K562 (cell line): ENCODE measurements at regions not wholly inside any gene's neighbourhood (a gene's known extent, or its start where the extent isn't known, plus 50 kb on each side); places are given as distances from the start of the nearest gene placed in this dataset.

Source experiments
- ATAC-seq: fragments of 200-7000 bp; cut with Tn5 transposase; 3 replicates; pipeline ENCODE4 v1.9.1; 2020; ENCODE audit warnings: moderate library complexity
- BruUV-seq: library from RNA; stranded (reverse); fragments of 400-500 nt; replicated peaks from 2 replicates; lab custom pipeline; 2021; lab: Mats Ljungman, UMichigan
- CTCF ChIA-PET: fragments of 300-600 bp; formaldehyde crosslinking; extraction: SDS; loops from one replicate; lab custom pipeline; 2021; ENCODE audit warnings: low intra/inter-chr PET ratio; lab: Yijun Ruan, JAX
- POLR2A ChIA-PET: fragments of 300-600, 350-650 bp; sonication (Branson Sonifier 250); formaldehyde crosslinking; extraction: SDS; loops from one replicate; lab custom pipeline; 2021; ENCODE audit warnings: antibody characterized with exemption, inconsistent platforms; lab: Yijun Ruan, JAX
- DNase-seq, 4 experiments: peaks; one replicate each; pipeline versions ENCODE4 v3.0.0 to v3.0.0-alpha.2; 2011 to 2018; ENCODE audit warnings: low spot score in 3 of 4, mixed read lengths in 3 of 4; ENCODE audit errors: extremely low read depth in 1 of 4
- FAIRE-seq: peaks from 2 replicates; lab custom pipeline; 2011; peaks lifted over from hg19 to GRCh38; lab: Jason Lieb, UNC
- H2AFZ ChIP-seq: 2 replicates; pipeline ENCODE4 v1.6.0; 2011; ENCODE audit warnings: low read depth, low read length, control low read depth, inconsistent platforms
- H3K27ac ChIP-seq: fragments of 200-600 bp; 3 replicates; pipeline ENCODE4 v1.8.0; 2011; ENCODE audit warnings: low read depth, mild to moderate bottlenecking, control low read depth, inconsistent platforms, low read length, moderate library complexity, mixed read lengths; ENCODE audit errors: extremely low read depth
- H3K27me3 ChIP-seq, 2 experiments: fragments of 300-600 bp in 1 of 2; 2 replicates in 1 of 2; 3 replicates in 1 of 2; pipeline versions ENCODE4 v1.6.0 to v1.8.0; 2011; ENCODE audit warnings: inconsistent platforms in 2 of 2, low read length in 2 of 2, mild to moderate bottlenecking in 1 of 2, mixed read lengths in 1 of 2, moderate library complexity in 1 of 2; ENCODE audit not compliant: control insufficient read depth in 2 of 2, insufficient read depth in 2 of 2
- H3K36me3 ChIP-seq: fragments of 300-600 bp; 3 replicates; pipeline ENCODE4 v1.8.0; 2011; ENCODE audit warnings: mild to moderate bottlenecking, low read length, inconsistent platforms; ENCODE audit not compliant: control insufficient read depth, insufficient read depth
- H3K4me1 ChIP-seq, 2 experiments: fragments of 200-600 bp in 1 of 2; replicated peaks in 1 of 2; 2 replicates in 1 of 2; 3 replicates in 1 of 2; pipeline versions ENCODE4 v1.5.1 to v1.8.0; 2011; ENCODE audit warnings: inconsistent platforms in 2 of 2, low read length in 2 of 2, mild to moderate bottlenecking in 1 of 2, mixed read lengths in 1 of 2, moderate library complexity in 1 of 2; ENCODE audit not compliant: control insufficient read depth in 2 of 2, insufficient read depth in 2 of 2
- H3K4me2 ChIP-seq: 2 replicates; pipeline ENCODE4 v1.6.1; 2011; ENCODE audit warnings: low read length, control low read depth, inconsistent platforms, mixed read lengths; ENCODE audit not compliant: insufficient read depth
- H3K4me3 ChIP-seq: fragments of 200-600 bp; sonication (generic), shearing (Covaris generic); 2 replicates; pipeline ENCODE4 v1.5.1; 2016; ENCODE audit warnings: control low read depth, inconsistent platforms
- H3K79me2 ChIP-seq: fragments of 200-600 bp; 3 replicates; pipeline ENCODE4 v1.8.0; 2011; ENCODE audit warnings: low read length, inconsistent platforms; ENCODE audit not compliant: control insufficient read depth, insufficient read depth
- H3K9ac ChIP-seq, 2 experiments: 2 replicates each; pipeline versions ENCODE4 v1.6.0 to v1.6.1; 2011; ENCODE audit warnings: low read depth in 2 of 2, low read length in 2 of 2, control low read depth in 1 of 2, inconsistent platforms in 1 of 2, mild to moderate bottlenecking in 1 of 2, mixed read lengths in 1 of 2; ENCODE audit not compliant: insufficient read depth in 1 of 2
- H3K9me1 ChIP-seq: one replicate; pipeline ENCODE4 v1.6.0; 2011; ENCODE audit warnings: inconsistent platforms, mild to moderate bottlenecking, low read length, moderate library complexity; ENCODE audit not compliant: control insufficient read depth, insufficient read depth
- H3K9me3 ChIP-seq: replicated peaks from 2 replicates; pipeline ENCODE4 v1.5.1; 2011; ENCODE audit warnings: low read depth, low read length, inconsistent platforms; ENCODE audit not compliant: control insufficient read depth, insufficient read depth
- H4K20me1 ChIP-seq: replicated peaks from 2 replicates; pipeline ENCODE4 v1.6.1; 2011; ENCODE audit warnings: low read length, inconsistent platforms, mixed read lengths; ENCODE audit not compliant: control insufficient read depth, insufficient read depth
- BCOR ChIP-seq: fragments of 450-650 bp; IDR thresholded peaks from 2 replicates; pipeline ENCODE4 v1.6.1; 2016
- CHD1 ChIP-seq: fragments of 200-600 bp; sonication (generic); IDR thresholded peaks from one replicate; pipeline ENCODE4 v1.6.1; 2012; ENCODE audit warnings: mild to moderate bottlenecking, moderate library complexity, low read length, inconsistent platforms
- ESRRA ChIP-seq: fragments of 450-650 bp; IDR thresholded peaks from 2 replicates; pipeline ENCODE4 v1.6.1; 2014; ENCODE audit warnings: low read depth, mild to moderate bottlenecking, moderate library complexity, borderline replicate concordance
- FOXM1 ChIP-seq, 2 experiments: fragments of 450-650 bp in 1 of 2; sonication (generic) in 1 of 2; formaldehyde crosslinking in 1 of 2; IDR thresholded peaks; 2 replicates each; pipeline versions ENCODE4 v1.6.1 to v1.9.0; 2017 to 2022; ENCODE audit warnings: low read depth in 2 of 2, mild to moderate bottlenecking in 2 of 2, missing genetic modification reagents in 1 of 2, moderate library complexity in 1 of 2
- KDM1A ChIP-seq, 2 experiments: fragments of 450-650 bp; IDR thresholded peaks; 2 replicates each; pipeline ENCODE4 v1.6.1; 2016; ENCODE audit warnings: mild to moderate bottlenecking in 2 of 2
- MYNN ChIP-seq, 2 experiments: sonication (generic); formaldehyde crosslinking in 1 of 2; IDR thresholded peaks; 2 replicates each; pipeline versions ENCODE4 v1.5.0 to v1.6.1; 2016 to 2020; ENCODE audit warnings: antibody characterized with exemption in 1 of 2, missing genetic modification reagents in 1 of 2
- RBM25 ChIP-seq: fragments of 200-400 bp; formaldehyde crosslinking; IDR thresholded peaks from 2 replicates; pipeline ENCODE4 v1.6.1; 2018; ENCODE audit warnings: low read length, low read depth, moderate library complexity; ENCODE audit not compliant: severe bottlenecking
- SPI1 ChIP-seq: IDR thresholded peaks from 2 replicates; pipeline ENCODE4 v1.6.1; 2011; ENCODE audit warnings: low read depth, low read length, control low read depth, borderline replicate concordance
- WGBS: fragments of 100-300 bp; shearing (Covaris generic); methylation state at CpG from one replicate; pipeline ENCODE4 v1.1.6; 2016; ENCODE audit warnings: low coverage, mixed read lengths; ENCODE audit not compliant: insufficient coverage; ENCODE audit errors: missing lambda C conversion rate; 5-methylcytosine and 5-hydroxymethylcytosine counted together
- in situ Hi-C: fragments of 300-500 bp; cut with MboI; formaldehyde crosslinking; loops from 4 replicates; pipeline ENCODE4 v1.15.0; 2018; ENCODE audit warnings: inconsistent platforms, mixed read lengths
- intact Hi-C: fragments of 100-400 bp; cut with micrococcal nuclease; formaldehyde crosslinking; loops from 2 replicates; pipeline ENCODE4 v1.14.2; 2022

DNA sequence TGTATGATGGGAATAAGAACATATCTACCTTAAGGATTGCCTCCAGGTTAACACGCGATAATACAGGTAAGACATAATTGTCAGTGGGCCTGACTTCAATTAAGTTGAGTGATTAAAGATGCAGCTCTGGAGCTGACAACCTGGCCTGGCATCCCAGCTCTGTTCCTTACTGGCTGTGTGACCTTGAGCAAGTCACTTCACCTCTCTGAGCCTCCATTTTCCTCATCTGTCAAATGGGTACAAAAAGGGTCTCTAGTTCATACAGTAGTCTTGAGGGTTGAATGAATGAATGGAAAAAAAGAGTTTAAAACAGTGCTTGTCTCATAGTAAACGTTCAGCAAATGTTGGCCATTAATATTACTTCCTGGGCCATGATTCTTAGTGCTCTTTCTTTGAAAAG is 213.9 kb downstream of the PHETA1 start:
- Histone ChIP-seq H3K79me2 (no peaks in the 10 kb centered on the region), H3K36me3 (no peaks in the 10 kb centered on the region), H2AFZ (no peak overlapping the region), H3K9ac (no peak overlapping the region), H3K4me1 (no peaks in the 10 kb centered on the region), H3K4me3 (no peak overlapping the region), H4K20me1 (no peaks in the 10 kb centered on the region), H3K27ac (no peak overlapping the region), H3K4me2 (no peak overlapping the region), H3K27me3 (peaks cover 24 to 49% of the 10 kb centered on the region in 2 experiments; a peak in 4 of 5 replicates), H3K9me3 (no peaks in the 10 kb centered on the region), H3K9me1 (no peaks in the 10 kb centered on the region)
- CTCF ChIA-PET, result no interaction called here
- POLR2A ChIA-PET, result interaction anchor here (0.7 kb wide), 1 partner anchor 17 kb away, joined by 4 read pairs; no protein-coding TSS in a partner anchor
- ATAC-seq (no peak), DNase-seq (no peak), FAIRE-seq (no peak)
- no TSS peak for BruUV-seq
- TF ChIP-seq MYNN (IDR thresholded peaks at IDR 0.05), result no peak
- no peak for TF ChIP-seq MYNN (CRISPR knock-in tag; IDR thresholded peaks at IDR 0.05)
- peak in 1 of 2 experiments; percentile 32; a peak in 1 of 4 replicates for TF ChIP-seq KDM1A (IDR thresholded peaks at IDR 0.05)
- TF ChIP-seq BCOR, result peak; percentile 52; the same call in 1 of the 2 replicates
- TF ChIP-seq RBM25, result peak; percentile 81
- no peak for TF ChIP-seq SPI1
- TF ChIP-seq ESRRA, result peak; percentile 79; the same call in 1 of the 2 replicates
- TF ChIP-seq CHD1, result no peak
- TF ChIP-seq FOXM1 (IDR thresholded peaks at IDR 0.05; ENCODE audit: low read depth), result no peak
- TF ChIP-seq FOXM1 (CRISPR knock-in tag; IDR thresholded peaks at IDR 0.05; ENCODE audit: low read depth), result no peak
- WGBS, result 5% methylated on average over 3 of the region's 3 CpGs
- intact Hi-C loops, result no loop called here
- in situ Hi-C loops, result no loop called here
